AG08396 (cell line): ENCODE measurements at regions not wholly inside any gene's neighbourhood (a gene's known extent, or its start where the extent isn't known, plus 50 kb on each side); places are given as distances from the start of the nearest gene placed in this dataset.
A peak's percentile ranks its signal among the peaks of the same experiment; 100 is the strongest.
"Not testable (repeated sequence)": the region's sequence is repeated elsewhere in the genome, so short reads cannot be mapped to it uniquely, and the experiment has no call there.

Experiments used
- DNase-seq: peaks from one replicate; pipeline ENCODE4 v3.0.0; 2012; ENCODE audit warnings: low spot score, mixed read lengths

- no peak for DNase-seq
Observed at GRCh38 chr1:30092051-30092858, 631.1 kb downstream of the MATN1 start.

DNA sequence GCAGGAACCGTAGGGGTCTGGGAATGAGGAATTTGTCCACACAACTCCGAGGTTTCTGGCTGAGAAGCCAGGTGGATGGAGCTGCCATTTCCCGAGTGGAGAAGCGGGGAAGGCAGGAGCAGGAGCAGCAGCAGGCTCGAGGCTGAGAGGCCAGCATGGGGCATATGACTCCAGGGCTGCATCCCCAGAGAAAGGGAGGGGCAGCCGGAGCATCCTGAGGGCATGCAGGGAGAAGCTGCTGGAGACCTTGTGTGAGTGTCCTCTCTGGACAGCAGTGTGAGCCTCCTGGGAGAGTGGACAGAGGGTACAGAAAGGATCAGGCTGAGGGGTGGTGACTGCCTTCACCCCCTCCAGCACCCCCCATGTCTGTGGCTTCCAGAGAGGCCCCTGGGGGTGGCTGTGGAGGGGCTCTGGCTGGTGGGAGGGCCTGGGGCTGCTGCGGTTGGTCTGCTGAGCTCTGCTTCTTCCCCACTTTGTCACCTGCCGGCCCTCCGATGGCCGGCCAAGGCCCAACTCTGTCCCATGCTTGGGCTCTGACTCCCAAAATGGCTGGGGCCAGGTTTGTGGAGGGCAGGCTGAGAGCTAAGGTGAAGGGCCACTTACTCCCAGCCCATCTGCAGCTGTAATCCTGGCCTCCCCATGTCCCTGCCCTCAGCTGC is 633.1 kb downstream of the MATN1 start:
- no peak for DNase-seq

DNA sequence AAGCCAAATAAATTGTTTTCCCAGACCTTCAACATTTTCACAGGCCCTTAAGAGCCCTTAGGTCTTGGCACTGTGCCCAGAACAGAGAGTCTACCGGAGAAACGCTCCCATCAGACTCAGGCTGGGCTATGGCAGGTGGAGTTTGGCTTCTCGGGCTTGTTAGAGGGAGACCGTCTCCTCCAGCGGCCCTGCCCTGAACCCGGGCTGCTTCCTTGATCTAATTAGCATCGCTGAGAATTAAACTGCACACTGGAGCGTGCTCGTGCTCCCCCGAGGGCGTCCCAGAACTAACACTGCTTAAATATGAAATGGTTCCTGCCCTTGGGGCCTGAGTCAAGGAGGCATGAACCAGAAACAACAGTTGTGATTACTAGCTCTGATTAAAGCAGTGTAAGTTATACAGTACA is 634.4 kb downstream of the MATN1 start:
- no peak for DNase-seq

DNA sequence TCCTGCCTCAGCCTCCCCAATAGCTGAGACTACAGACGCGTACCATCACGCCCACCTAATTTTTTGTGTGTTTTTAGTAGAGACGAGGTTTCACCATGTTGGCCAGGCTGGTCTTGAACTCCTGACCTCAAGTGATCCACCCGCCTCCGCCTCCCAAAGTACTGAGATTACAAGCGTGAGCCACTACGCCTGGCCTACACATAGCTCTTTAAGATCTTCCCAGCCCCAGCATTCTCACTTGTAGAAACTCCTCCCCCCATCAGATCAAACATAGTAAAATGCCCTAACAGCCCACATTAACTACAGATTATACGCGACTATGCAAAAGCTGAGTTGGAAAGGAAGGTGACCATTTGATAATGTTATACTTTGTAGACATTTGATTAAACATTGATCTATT is 634.8 kb downstream of the MATN1 start:
- DNase-seq = no peak

DNA sequence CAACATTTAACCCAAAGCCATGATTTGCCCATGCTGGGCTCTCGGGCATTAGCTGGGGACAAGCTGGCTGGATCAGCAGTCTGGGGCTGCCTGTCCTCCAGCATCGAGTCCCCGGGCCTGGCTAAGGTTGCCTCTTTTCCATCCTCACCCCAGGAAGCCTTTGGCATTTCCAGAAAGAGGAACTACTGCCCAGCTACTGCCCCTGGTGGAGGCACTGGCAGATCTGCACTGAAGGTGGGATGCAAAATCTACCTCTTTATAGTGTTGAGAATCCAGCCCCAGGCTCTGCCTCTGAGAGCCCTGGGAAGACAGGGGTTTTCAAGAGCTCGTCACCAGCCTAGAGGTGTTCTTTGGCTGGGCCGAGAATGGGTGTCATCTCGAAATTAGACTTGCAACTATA is 635.9 kb downstream of the MATN1 start:
- peak; percentile 41 for DNase-seq

GRCh38 chr1:30085811-30086770 is 637.3 kb downstream of the MATN1 start:
- peak; percentile 80 for DNase-seq

DNA sequence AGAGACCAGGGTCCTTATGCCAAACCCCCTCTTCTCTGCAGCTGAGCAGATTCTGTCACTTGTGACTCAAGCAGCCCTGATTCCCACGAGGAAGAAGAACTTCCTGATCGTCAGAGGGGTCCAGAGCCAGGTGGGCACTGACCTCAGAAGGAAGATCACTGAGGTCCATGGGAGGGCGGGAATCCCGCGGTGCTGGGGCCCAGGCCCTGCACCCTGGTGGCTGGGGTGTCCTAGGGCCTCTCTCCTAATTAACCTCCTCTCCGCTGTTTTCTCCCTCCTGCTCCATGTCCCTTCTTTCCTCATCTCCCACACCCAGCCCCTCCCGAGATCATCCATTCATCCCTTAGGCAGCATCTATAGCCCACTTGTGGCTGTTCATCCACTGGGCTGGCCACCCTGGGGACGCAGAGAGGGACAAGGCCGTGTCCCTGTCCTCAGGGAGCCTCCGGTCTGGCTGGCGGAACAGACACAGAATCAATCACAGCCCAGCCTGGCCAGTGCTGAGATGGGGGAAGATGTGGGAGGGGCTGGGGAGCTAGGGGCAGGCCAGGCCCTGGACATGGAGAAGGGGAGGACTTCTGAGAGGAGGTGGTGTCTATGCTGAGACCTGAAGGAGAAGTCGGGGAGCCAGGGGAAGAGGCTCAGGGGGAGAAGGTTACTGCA is 638.3 kb downstream of the MATN1 start:
- DNase-seq = no peak

GRCh38 chr1:30083800-30084464 is 639.5 kb downstream of the MATN1 start:
- peak; percentile 76 for DNase-seq

GRCh38 chr1:30081379-30082102 is 641.8 kb downstream of the MATN1 start:
- DNase-seq = no peak

DNA sequence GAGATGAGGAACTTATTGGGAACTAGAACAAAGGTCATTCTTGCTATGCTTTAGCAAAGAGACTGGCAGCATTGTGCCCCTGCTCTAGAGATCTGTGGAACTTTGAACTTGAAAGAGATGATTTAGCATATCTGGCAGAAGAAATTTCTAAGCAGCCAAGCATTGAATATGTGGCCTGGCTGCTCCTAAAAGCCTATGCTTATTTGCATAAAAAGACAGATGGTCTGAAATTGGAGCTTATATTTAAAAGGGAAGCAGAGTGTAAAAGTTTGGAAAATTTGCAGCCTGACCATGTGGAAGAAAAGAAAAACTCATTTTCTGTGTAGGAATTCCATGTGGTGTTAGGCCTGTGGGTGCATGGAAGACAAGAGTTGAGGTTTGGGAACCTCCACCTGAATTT is 647.5 kb downstream of the MATN1 start:
- DNase-seq = not testable (repeated sequence)

- no peak for DNase-seq
Observed at GRCh38 chr1:30068787-30069472, 654.5 kb downstream of the MATN1 start.

- DNase-seq = no peak
Observed at GRCh38 chr1:30064547-30064946, 658.8 kb downstream of the MATN1 start.

DNA sequence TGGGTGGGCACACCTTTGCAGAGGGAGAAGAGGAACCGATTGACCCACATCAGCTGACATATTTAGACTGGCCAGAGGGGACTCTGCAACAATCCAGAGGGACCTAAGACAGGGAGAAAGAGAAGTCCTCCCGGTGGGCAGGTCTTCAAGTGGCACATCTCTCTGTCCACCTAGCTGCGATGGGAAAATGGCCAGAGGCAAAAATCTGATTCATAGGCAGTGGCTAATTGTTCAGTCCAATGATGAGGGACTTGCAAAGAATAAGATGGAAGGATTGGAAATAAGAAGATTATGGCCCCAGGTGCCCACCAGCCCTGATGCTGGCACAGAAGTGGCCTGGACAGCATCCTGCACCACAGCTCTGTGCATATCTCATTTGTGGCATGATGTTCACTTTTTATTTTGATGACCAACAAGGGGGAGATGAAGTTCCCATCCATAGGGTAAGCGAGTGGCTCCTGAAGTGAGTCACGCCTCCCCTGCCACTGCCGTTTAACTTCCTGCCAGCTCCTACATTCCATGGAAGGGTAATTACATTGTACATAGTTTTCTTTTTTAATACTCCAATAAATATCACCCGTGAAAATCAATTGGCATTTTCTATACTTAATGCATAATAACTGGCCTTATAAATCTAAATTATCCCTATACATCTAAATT is 659.6 kb downstream of the MATN1 start:
- DNase-seq = no peak

DNA sequence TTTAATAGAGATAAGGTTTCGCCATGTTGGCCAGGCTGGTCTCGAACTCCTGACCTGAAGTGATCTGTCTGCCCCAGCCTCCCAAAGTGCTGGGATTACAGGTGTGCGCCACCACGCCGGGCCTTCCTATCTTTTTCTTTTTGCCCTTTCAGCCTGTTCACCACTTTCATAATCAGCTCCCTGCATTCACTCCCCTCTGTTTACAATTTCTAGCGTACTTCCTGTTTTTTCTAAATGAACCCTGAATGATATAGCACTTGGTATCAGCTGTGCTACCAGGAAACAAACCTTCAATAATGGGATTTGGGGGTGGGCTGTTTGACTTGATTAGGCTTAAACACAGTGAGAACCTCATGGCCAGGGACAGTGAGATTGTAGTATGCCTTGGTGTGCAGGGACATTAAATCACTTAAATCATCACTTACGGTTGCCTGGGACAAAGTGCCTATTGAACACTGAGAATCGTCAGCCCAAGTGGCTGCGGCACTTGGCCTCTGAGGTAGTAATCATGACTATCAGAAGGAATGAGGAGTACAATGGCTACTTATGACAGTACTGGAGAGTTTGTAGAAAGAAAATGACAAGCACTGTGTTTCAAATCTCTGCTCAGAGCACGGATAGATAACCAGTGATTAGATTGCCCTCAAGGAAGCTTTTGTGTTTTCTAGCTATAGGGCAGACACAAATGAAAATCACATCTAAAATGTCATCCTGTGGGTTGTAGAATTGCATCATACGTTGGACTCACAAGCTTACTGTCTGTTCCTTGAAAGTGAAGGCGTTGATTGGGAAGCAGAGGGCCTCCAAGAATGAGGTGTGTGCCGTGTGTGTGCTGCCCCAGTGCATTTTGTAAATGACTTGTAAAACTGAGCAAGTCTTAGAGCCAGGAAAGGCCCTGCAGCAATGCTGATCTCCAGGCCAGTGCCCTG is 661.8 kb downstream of the MATN1 start:
- DNase-seq = no peak

- no peak for DNase-seq
Observed at GRCh38 chr1:30060738-30061137, 662.6 kb downstream of the MATN1 start.

- peak; percentile 82 for DNase-seq
Observed at GRCh38 chr1:30058970-30059369, 664.4 kb downstream of the MATN1 start.

GRCh38 chr1:30054126-30054525 is 669.3 kb downstream of the MATN1 start:
- no peak for DNase-seq

DNA sequence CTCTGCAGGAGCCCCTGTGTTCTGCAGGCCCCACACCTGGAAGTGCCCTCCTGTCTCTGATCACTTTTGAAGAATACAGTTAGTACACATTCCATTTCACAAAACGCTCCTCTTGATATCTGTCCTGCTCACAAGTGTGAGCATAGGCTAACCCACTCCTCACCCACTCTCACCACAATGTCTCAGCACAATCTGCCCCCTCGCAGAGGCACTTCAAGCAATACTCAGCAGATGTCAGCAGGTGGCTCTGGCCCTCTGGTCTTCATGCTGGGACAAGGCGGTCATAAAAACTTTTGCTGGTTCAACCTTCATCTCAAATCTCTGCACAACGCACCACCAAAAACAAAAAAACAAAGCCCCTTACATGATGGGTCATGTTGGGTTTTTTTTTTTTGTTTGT is 671.2 kb downstream of the MATN1 start:
- DNase-seq = no peak
